Neutrophil (primary cell): ENCODE measurements at regions not wholly inside any gene's neighbourhood (a gene's known extent, or its start where the extent isn't known, plus 50 kb on each side); places are given as distances from the start of the nearest gene placed in this dataset.

Experiments
- H3K27ac ChIP-seq: fragments of 200-600 bp; sonication (generic); 2 replicates; pipeline ENCODE4 v1.5.1; 2016; ENCODE audit warnings: mild to moderate bottlenecking, moderate library complexity
- H3K27me3 ChIP-seq: fragments of 200-600 bp; sonication (generic); 2 replicates; pipeline ENCODE4 v1.6.0; 2016; ENCODE audit warnings: mild to moderate bottlenecking
- H3K36me3 ChIP-seq: fragments of 200-600 bp; sonication (generic); 2 replicates; pipeline ENCODE4 v1.5.1; 2017
- H3K4me1 ChIP-seq, 2 experiments: fragments of 200-600 bp in 1 of 2; sonication (generic) in 1 of 2; 1 replicate in 1 of 2; 2 replicates in 1 of 2; pipeline versions ENCODE4 v1.5.1 to v1.6.1; 2013 to 2016; ENCODE audit warnings: low read depth in 1 of 2, low read length in 1 of 2, mild to moderate bottlenecking in 1 of 2, moderate library complexity in 1 of 2; ENCODE audit not compliant: control insufficient read depth in 1 of 2, insufficient read depth in 1 of 2
- H3K4me3 ChIP-seq, 2 experiments: fragments of 200-600 bp in 1 of 2; sonication (generic) in 1 of 2; 1 replicate in 1 of 2; 2 replicates in 1 of 2; pipeline ENCODE4 v1.5.1; 2013 to 2016; ENCODE audit warnings: low read depth in 1 of 2, low read length in 1 of 2, mild to moderate bottlenecking in 1 of 2, moderate library complexity in 1 of 2
- H3K9me3 ChIP-seq: fragments of 200-600 bp; sonication (generic); 2 replicates; pipeline ENCODE4 v1.5.1; 2016
- CTCF ChIP-seq: fragments of 200-600 bp; sonication (generic); IDR thresholded peaks from 2 replicates; pipeline ENCODE4 v1.5.1; 2016; ENCODE audit warnings: antibody characterized with exemption

GRCh38 chr9:93897075-93897970 lies 57.8 kb downstream of the BARX1 start:
- no peaks in the 10 kb centered on the region for H3K27me3 ChIP-seq
- H3K9me3 ChIP-seq = no peaks in the 10 kb centered on the region
- no peak overlapping the region for H3K4me3 ChIP-seq
- no peaks in the 10 kb centered on the region for H3K4me1 ChIP-seq
- no peaks in the 10 kb centered on the region for H3K36me3 ChIP-seq
- no peak for TF ChIP-seq CTCF
- no peak overlapping the region for H3K27ac ChIP-seq

GRCh38 chr9:93896496-93897033 lies 58.6 kb downstream of the BARX1 start:
- Histone ChIP-seq H3K27ac (no peak overlapping the region), H3K4me3 (no peak overlapping the region), H3K36me3 (no peaks in the 10 kb centered on the region), H3K9me3 (no peaks in the 10 kb centered on the region), H3K27me3 (no peaks in the 10 kb centered on the region), H3K4me1 (no peaks in the 10 kb centered on the region)
- TF ChIP-seq CTCF = no peak

GRCh38 chr9:93896093-93896492 lies 59.1 kb downstream of the BARX1 start:
- no peak for TF ChIP-seq CTCF
- H3K4me1 ChIP-seq = no peaks in the 10 kb centered on the region
- H3K27me3 ChIP-seq = no peaks in the 10 kb centered on the region
- H3K4me3 ChIP-seq = no peak overlapping the region
- H3K9me3 ChIP-seq = no peaks in the 10 kb centered on the region
- no peaks in the 10 kb centered on the region for H3K36me3 ChIP-seq
- H3K27ac ChIP-seq = no peak overlapping the region

- no peaks in the 10 kb centered on the region for H3K9me3 ChIP-seq
- no peaks in the 10 kb centered on the region for H3K4me1 ChIP-seq
- H3K4me3 ChIP-seq = no peak overlapping the region
- H3K27me3 ChIP-seq = no peaks in the 10 kb centered on the region
- H3K36me3 ChIP-seq = no peaks in the 10 kb centered on the region
- H3K27ac ChIP-seq = no peak overlapping the region
- no peak for TF ChIP-seq CTCF
These were observed 59.6 kb downstream of the BARX1 start for GRCh38 chr9:93895535-93895934.

GRCh38 chr9:93894691-93895079 lies 60.5 kb downstream of the BARX1 start:
- Histone ChIP-seq H3K4me1 (no peaks in the 10 kb centered on the region), H3K27ac (no peak overlapping the region), H3K4me3 (no peak overlapping the region), H3K9me3 (no peaks in the 10 kb centered on the region), H3K36me3 (no peaks in the 10 kb centered on the region), H3K27me3 (no peaks in the 10 kb centered on the region)
- TF ChIP-seq CTCF = no peak
